Thoracic aorta (tissue), 2 donors: ENCODE measurements at regions not wholly inside any gene's neighbourhood (a gene's known extent, or its start where the extent isn't known, plus 50 kb on each side); places are given as distances from the start of the nearest gene placed in this dataset.
"Not testable (repeated sequence)": the region's sequence is repeated elsewhere in the genome, so short reads cannot be mapped to it uniquely, and the experiment has no call there.

Experiments
- ATAC-seq: fragments of 150-250 bp; one replicate; pipeline ENCODE4 v1.8.0; 2017; ENCODE audit warnings: low read depth; ENCODE audit not compliant: insufficient number of reproducible peaks, low FRiP score
- DNase-seq: peaks from one replicate; pipeline ENCODE4 v3.0.0-alpha.2; 2020; ENCODE audit warnings: low spot score
- H3K27ac ChIP-seq, 2 donors: fragments of 200-600 bp; sonication (generic); 1 replicate in 1 of 2; 2 replicates in 1 of 2; pipeline ENCODE4 v1.5.1; 2016; ENCODE audit warnings: mild to moderate bottlenecking in 2 of 2, moderate library complexity in 2 of 2
- H3K27me3 ChIP-seq: fragments of 200-600 bp; sonication (generic); replicated peaks from 2 replicates; pipeline ENCODE4 v1.6.0; 2016; ENCODE audit warnings: mild to moderate bottlenecking; ENCODE audit not compliant: insufficient read depth
- H3K36me3 ChIP-seq: fragments of 200-600 bp; sonication (generic); one replicate; pipeline ENCODE4 v1.5.1; 2016
- H3K4me1 ChIP-seq, 2 donors: fragments of 200-600 bp; sonication (generic); 1 replicate in 1 of 2; 2 replicates in 1 of 2; pipeline versions ENCODE4 v1.5.1 to v1.6.0; 2016; ENCODE audit warnings: low read depth in 2 of 2, mild to moderate bottlenecking in 1 of 2; ENCODE audit not compliant: control insufficient read depth in 1 of 2
- H3K4me3 ChIP-seq: fragments of 200-600 bp; sonication (generic); 2 replicates; pipeline ENCODE4 v1.5.1; 2016; ENCODE audit warnings: mild to moderate bottlenecking
- H3K9me3 ChIP-seq: fragments of 200-600 bp; sonication (generic); 2 replicates; pipeline ENCODE4 v1.5.1; 2016
- CTCF ChIP-seq: fragments of 200-600 bp; sonication (generic); IDR thresholded peaks from one replicate; pipeline ENCODE4 v1.5.1; 2019; ENCODE audit warnings: antibody characterized with exemption

GRCh38 chr7:131830681-131831080, 274.3 kb upstream of the PODXL start:
- TF ChIP-seq CTCF = no peak
- H3K36me3 ChIP-seq = no peaks in the 10 kb centered on the region
- no peak overlapping the region for H3K4me3 ChIP-seq
- H3K4me1 ChIP-seq = no peaks in the 10 kb centered on the region
- H3K27ac ChIP-seq = no peak overlapping the region
- DNase-seq = no peak
- ATAC-seq = no peak
- H3K9me3 ChIP-seq = no peaks in the 10 kb centered on the region
- no peaks in the 10 kb centered on the region for H3K27me3 ChIP-seq

DNA sequence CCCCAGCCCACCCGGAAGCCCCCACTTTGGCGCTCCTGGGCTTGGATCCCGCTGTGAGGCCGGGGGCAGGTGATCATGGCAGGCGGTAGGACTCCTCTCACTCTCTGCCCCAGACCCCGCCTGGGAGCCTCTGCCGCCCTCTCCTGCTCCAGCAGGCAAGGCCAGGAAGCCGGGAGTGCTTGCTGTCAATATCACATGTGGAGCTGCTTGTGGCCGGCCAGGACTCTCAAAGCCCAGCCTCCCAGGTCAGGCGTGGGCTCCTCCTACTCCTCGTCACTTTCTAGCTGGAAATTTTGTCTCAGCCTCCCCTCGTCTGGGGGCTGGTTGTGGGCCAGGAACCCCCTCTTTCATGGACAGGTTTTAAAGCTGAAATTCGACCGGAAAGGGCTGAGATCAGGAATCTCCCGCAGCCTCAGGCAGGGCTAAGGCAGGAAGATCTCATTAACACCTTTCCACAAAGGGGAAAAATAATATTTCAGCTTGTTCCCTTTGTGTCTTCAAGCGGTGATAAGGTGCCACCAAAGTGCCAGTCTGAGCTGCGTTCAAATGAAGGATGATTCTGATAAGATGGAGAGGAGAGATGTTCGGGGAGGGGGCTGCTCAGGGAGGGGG, 273.6 kb upstream of the PODXL start:
- no peaks in the 10 kb centered on the region for H3K9me3 ChIP-seq
- H3K27ac ChIP-seq = no peak overlapping the region
- no peaks in the 10 kb centered on the region for H3K36me3 ChIP-seq
- no peaks in the 10 kb centered on the region for H3K27me3 ChIP-seq
- TF ChIP-seq CTCF = no peak
- DNase-seq (no peak), ATAC-seq (no peak)
- H3K4me1 ChIP-seq = no peaks in the 10 kb centered on the region
- H3K4me3 ChIP-seq = no peak overlapping the region

- H3K9me3 ChIP-seq = no peaks in the 10 kb centered on the region
- no peak for DNase-seq
- no peaks in the 10 kb centered on the region for H3K36me3 ChIP-seq
- H3K4me3 ChIP-seq = no peak overlapping the region
- H3K27me3 ChIP-seq = no peaks in the 10 kb centered on the region
- no peaks in the 10 kb centered on the region for H3K4me1 ChIP-seq
- TF ChIP-seq CTCF = no peak
- no peak for ATAC-seq
- no peak overlapping the region for H3K27ac ChIP-seq
These were observed 271.0 kb upstream of the PODXL start for GRCh38 chr7:131827421-131827820.

DNA sequence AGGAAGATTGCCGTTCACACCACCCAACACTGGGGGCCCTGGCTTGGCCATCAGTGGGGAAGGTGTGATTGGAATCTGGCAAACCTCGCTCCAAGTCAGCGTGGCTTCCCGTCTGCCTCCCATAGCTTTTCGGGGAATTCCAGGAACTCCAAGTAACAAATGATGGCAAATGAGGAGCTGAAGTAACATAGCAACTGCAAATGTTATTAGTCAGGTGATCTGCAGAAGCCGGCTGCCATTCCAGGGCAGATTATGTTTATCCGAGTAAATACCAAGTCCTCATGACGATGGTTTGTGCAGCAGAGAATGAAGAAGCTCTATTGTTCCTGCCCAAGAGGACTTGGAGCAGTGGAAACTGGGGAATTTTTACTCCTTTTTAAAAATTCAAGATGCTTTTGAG, 270.5 kb upstream of the PODXL start:
- no peak overlapping the region for H3K27ac ChIP-seq
- TF ChIP-seq CTCF = no peak
- H3K9me3 ChIP-seq = no peaks in the 10 kb centered on the region
- H3K27me3 ChIP-seq = no peaks in the 10 kb centered on the region
- no peak overlapping the region for H3K4me3 ChIP-seq
- ATAC-seq (no peak), DNase-seq (no peak)
- no peaks in the 10 kb centered on the region for H3K36me3 ChIP-seq
- H3K4me1 ChIP-seq = no peaks in the 10 kb centered on the region

GRCh38 chr7:131823961-131824440, 267.6 kb upstream of the PODXL start:
- H3K4me1 ChIP-seq, H3K27ac ChIP-seq, ATAC-seq, H3K4me3 ChIP-seq, H3K36me3 ChIP-seq, H3K27me3 ChIP-seq, H3K9me3 ChIP-seq, DNase-seq: not testable (repeated sequence)

GRCh38 chr7:131819891-131820290, 263.5 kb upstream of the PODXL start:
- no peak overlapping the region for H3K27ac ChIP-seq
- no peaks in the 10 kb centered on the region for H3K9me3 ChIP-seq
- H3K27me3 ChIP-seq = no peaks in the 10 kb centered on the region
- H3K36me3 ChIP-seq = no peaks in the 10 kb centered on the region
- no peak overlapping the region for H3K4me3 ChIP-seq
- TF ChIP-seq CTCF = no peak
- no peak for DNase-seq
- ATAC-seq = no peak
- no peaks in the 10 kb centered on the region for H3K4me1 ChIP-seq
